Transverse colon (tissue), 4 donors: ENCODE measurements at regions not wholly inside any gene's neighbourhood (a gene's known extent, or its start where the extent isn't known, plus 50 kb on each side); places are given as distances from the start of the nearest gene placed in this dataset.

Experiments used
- EP300 ChIP-seq: sonication (generic); formaldehyde crosslinking; IDR thresholded peaks from one replicate; pipeline ENCODE4 v1.6.1; 2017; ENCODE audit warnings: antibody characterized with exemption, low read depth
- POLR2A ChIP-seq: fragments of 450-650 bp; IDR thresholded peaks from one replicate; pipeline ENCODE4 v1.6.1; 2016; ENCODE audit warnings: antibody characterized with exemption, mild to moderate bottlenecking, moderate library complexity
- POLR2AphosphoS5 ChIP-seq, 3 donors: sonication (generic); formaldehyde crosslinking; IDR thresholded peaks; one replicate each; pipeline ENCODE4 v1.6.1; 2016; ENCODE audit warnings: antibody characterized with exemption in 3 of 3
- TF ChIP-seq, protein P1 (sequence below), 5 experiments: fragments of 200-600 bp in 3 of 5; fragments of 450-650 bp in 2 of 5; sonication (generic) in 3 of 5; IDR thresholded peaks; 1 replicate in 2 of 5; 2 replicates in 3 of 5; pipeline ENCODE4 v1.5.1; 2016 to 2017; ENCODE audit warnings: antibody characterized with exemption in 5 of 5, inconsistent platforms in 3 of 5, mild to moderate bottlenecking in 2 of 5, moderate library complexity in 1 of 5

DNA sequence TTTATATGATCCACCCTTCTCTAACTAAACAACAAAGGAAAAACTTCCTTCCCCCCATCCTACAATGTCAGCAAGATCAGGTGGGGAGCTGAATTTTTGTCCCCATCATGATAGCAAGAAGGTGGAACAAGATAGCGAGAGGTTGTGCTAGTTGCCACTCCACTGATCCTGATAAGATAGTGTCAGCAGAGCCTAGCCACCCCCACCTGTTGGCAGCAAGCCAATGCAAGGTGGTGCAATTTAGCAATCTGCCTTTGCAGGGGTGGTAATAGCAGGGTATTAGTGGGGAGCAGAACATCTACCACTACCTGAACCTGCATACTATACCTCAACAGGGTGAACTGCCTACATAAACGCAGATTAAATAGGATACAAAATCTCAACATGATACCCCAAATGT lies 80.2 kb upstream of the MAMLD1 start:
- TF ChIP-seq POLR2A (no peak), POLR2AphosphoS5 (IDR thresholded peaks at IDR 0.05) (no peak), EP300 (no peak)
- TF ChIP-seq, protein P1, sequence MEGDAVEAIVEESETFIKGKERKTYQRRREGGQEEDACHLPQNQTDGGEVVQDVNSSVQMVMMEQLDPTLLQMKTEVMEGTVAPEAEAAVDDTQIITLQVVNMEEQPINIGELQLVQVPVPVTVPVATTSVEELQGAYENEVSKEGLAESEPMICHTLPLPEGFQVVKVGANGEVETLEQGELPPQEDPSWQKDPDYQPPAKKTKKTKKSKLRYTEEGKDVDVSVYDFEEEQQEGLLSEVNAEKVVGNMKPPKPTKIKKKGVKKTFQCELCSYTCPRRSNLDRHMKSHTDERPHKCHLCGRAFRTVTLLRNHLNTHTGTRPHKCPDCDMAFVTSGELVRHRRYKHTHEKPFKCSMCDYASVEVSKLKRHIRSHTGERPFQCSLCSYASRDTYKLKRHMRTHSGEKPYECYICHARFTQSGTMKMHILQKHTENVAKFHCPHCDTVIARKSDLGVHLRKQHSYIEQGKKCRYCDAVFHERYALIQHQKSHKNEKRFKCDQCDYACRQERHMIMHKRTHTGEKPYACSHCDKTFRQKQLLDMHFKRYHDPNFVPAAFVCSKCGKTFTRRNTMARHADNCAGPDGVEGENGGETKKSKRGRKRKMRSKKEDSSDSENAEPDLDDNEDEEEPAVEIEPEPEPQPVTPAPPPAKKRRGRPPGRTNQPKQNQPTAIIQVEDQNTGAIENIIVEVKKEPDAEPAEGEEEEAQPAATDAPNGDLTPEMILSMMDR (IDR thresholded peaks at IDR 0.05): no peak
